ENCODE measurements at regions not wholly inside any gene's neighbourhood (a gene's known extent, or its start where the extent isn't known, plus 50 kb on each side); places are given as distances from the start of the nearest gene placed in this dataset.

DNA sequence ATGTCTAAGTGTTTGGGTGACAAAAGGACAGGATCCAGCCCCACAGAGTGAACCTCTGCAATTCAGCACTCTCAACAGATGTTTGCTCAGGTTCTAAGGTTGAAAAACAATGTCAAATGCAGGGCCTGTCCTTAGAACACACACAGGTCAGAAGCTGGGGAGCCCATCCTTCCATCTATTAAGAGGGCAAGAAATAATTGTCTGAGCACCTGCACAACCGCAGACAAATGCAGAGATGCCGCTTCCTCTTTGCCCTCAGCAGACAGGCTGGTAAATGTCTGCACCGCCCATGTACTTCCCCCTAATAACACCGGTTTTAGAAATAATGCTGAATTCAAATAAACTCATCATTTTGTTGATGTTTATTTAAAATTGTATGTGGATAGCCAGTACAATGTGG is 414.5 kb upstream of the ADAMTS16 start:
- TF ChIP-seq, protein P1, sequence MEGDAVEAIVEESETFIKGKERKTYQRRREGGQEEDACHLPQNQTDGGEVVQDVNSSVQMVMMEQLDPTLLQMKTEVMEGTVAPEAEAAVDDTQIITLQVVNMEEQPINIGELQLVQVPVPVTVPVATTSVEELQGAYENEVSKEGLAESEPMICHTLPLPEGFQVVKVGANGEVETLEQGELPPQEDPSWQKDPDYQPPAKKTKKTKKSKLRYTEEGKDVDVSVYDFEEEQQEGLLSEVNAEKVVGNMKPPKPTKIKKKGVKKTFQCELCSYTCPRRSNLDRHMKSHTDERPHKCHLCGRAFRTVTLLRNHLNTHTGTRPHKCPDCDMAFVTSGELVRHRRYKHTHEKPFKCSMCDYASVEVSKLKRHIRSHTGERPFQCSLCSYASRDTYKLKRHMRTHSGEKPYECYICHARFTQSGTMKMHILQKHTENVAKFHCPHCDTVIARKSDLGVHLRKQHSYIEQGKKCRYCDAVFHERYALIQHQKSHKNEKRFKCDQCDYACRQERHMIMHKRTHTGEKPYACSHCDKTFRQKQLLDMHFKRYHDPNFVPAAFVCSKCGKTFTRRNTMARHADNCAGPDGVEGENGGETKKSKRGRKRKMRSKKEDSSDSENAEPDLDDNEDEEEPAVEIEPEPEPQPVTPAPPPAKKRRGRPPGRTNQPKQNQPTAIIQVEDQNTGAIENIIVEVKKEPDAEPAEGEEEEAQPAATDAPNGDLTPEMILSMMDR (IDR thresholded peaks at IDR 0.05; ENCODE audit: control insufficient read depth, extremely low read depth, insufficient read depth) = no peak
- no peak overlapping the region for H3K4me3 ChIP-seq (ENCODE audit: low read depth, low read length)
- no peak for DNase-seq (ENCODE audit: low read depth)

DNA sequence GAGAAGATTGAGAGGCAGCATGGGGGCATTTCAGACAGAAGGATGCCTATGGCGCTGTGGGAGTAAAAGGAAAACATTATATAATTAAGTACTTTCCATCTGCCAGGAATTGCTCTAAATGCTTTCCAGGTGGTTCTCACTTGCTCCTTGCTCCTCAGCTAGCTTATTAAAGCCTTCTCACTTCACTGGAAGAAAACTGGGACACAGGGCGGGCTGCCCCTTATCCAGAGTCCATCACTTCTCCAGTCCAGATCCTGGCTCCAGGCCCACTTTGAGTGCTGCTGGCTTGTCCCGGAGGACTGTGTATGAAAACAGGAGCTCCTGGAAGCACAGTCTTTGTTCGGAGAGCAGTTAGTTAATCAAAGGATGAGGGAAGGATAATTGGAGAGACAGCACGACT is 409.9 kb upstream of the ADAMTS16 start:
- TF ChIP-seq, protein P1 (IDR thresholded peaks at IDR 0.05; ENCODE audit: control insufficient read depth, extremely low read depth, insufficient read depth) = no peak
- DNase-seq (ENCODE audit: low read depth) = no peak

DNA sequence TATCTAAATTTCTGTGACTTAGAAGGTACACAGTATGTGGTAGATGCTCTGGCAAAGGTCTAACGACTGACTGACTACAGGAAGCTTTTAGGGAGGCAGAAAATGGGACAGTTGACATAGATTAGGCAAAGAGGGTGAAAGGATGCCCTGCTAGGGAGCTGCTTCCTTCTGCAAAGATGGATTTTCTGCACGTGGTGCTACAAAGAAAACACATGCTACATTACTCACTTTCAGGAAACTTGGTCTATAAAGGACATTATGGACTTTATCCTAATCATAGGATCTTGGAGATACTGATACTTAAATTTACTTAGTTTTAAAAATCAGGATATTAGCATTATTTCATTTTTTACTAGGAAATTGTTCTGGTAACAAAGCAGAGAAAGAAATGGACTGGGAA is 405.8 kb upstream of the ADAMTS16 start:
- no peak overlapping the region for H3K4me3 ChIP-seq (ENCODE audit: low read depth, low read length)
- DNase-seq (ENCODE audit: low read depth) = no peak
- TF ChIP-seq, protein P1 (IDR thresholded peaks at IDR 0.05; ENCODE audit: control insufficient read depth, extremely low read depth, insufficient read depth) = no peak

More for the DNA sequence above, 409.9 kb upstream of the ADAMTS16 start:
- H3K4me3 ChIP-seq (ENCODE audit: low read depth, low read length) = no peak overlapping the region

DNA sequence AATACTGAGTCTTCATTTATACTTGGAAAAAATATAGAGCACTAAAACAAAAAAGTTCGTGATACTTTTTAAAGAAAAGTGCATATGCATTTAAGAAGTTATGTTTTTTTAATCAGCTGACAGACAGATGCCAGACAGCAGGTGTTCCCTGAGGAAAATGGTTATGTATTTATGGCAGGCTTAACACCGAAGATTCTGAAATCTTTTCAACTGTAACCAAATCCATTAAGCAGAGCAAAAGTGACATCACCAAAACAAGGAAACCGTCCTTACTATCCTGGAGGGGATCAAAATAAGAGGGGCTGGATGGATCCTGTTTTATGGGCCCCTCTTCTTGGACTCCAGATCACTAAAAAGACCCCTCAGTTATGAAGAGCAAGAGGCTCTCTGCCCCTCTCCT is 404.9 kb upstream of the ADAMTS16 start:
- TF ChIP-seq, protein P1 (IDR thresholded peaks at IDR 0.05; ENCODE audit: control insufficient read depth, extremely low read depth, insufficient read depth) = no peak
- no peak overlapping the region for H3K4me3 ChIP-seq (ENCODE audit: low read depth, low read length)
- DNase-seq (ENCODE audit: low read depth) = no peak

DNA sequence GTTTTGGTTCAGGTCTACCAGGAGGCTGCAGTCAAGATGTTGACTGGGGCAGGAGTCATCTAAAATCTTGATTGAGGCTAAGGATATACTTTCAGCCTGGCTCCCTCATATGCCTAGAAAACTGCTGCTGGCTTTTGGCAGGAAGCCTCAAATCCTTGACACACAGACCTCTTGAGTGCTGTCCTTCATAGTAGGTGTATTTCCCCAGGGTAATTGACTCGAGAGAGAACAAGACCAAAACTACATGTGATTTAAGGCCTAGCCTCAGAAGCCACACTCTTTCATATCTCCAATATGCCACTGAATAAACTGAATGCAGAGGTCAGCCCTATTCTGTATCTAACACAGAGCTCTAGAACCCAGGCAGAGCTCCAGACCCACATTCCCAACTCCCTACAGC is 402.3 kb upstream of the ADAMTS16 start:
- TF ChIP-seq, protein P1 (IDR thresholded peaks at IDR 0.05; ENCODE audit: control insufficient read depth, extremely low read depth, insufficient read depth) = no peak
- H3K4me3 ChIP-seq (ENCODE audit: low read depth, low read length) = no peak overlapping the region
- DNase-seq (ENCODE audit: low read depth) = no peak

DNA sequence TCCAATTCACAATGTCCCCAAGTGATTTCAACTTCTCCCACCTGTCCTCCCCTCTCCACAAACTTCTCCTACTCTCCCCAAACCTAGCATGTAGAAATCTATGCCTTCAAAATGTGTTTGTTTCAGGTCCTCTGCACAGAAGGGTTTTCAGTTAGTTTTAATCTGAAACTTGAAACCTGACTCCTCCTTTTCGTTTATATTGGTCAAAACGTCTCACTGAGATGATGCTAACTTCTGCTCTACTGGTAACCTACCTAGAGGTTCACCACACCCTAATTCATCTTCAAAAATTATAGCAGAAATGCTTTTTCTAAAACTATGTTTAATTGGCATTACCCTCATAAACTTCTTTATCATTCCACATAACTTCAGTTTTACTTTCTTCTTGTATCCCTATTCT is 401.8 kb upstream of the ADAMTS16 start:
- TF ChIP-seq, protein P1 (IDR thresholded peaks at IDR 0.05; ENCODE audit: control insufficient read depth, extremely low read depth, insufficient read depth) = no peak
- DNase-seq (ENCODE audit: low read depth) = no peak
- no peak overlapping the region for H3K4me3 ChIP-seq (ENCODE audit: low read depth, low read length)

DNA sequence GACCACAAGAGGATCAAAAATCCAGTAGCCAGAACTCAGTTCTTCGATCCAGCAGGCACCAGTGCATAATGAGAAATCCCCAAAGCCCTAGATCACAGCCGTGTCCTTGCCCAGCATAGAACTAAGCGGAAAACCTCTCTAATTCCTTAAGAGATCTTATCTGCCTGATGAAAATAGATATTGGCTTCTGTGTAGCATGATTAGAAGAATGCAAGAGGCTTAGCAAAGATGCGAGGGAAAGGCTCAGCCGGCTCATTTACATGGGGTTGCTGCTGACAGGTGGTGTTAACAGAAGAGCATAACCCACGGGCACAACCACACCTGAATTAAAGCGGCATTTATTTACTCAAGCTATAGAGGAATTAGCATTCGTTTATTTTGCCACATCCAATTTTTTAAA is 400.0 kb upstream of the ADAMTS16 start:
- H3K4me3 ChIP-seq (ENCODE audit: low read depth, low read length) = no peak overlapping the region
- TF ChIP-seq, protein P1 (IDR thresholded peaks at IDR 0.05; ENCODE audit: control insufficient read depth, extremely low read depth, insufficient read depth) = no peak
- no peak for DNase-seq (ENCODE audit: low read depth)

Measured in LNCaP clone FGC (cell line).